ENCODE measurements at regions not wholly inside any gene's neighbourhood (a gene's known extent, or its start where the extent isn't known, plus 50 kb on each side); places are given as distances from the start of the nearest gene placed in this dataset.

GRCh38 chr5:163293836-163294235, 143.6 kb upstream of the CCNG1 start:
- Histone ChIP-seq H3K4me3 (replicated peaks in 1 of 3; ENCODE audit: insufficient read depth in 1 of 3, low read depth in 1 of 3, low read length in 3 of 3) (no peak overlapping the region), H3K36me3 (ENCODE audit: control insufficient read depth in 2 of 2, extremely low read depth in 1 of 2, insufficient read depth in 2 of 2, low read length in 2 of 2) (no peaks in the 10 kb centered on the region), H3K9me3 (replicated peaks; ENCODE audit: control insufficient read depth, insufficient read depth, low read length) (no peaks in the 10 kb centered on the region), H3K9me1 (replicated peaks; ENCODE audit: control insufficient read depth, extremely low read depth, insufficient read depth, low read length) (no peaks in the 10 kb centered on the region), H3K4me2 (ENCODE audit: insufficient read depth, low read length) (no peak overlapping the region), H3K27me3 (ENCODE audit: control insufficient read depth in 2 of 2, insufficient read depth in 2 of 2, low read length in 2 of 2) (no peaks in the 10 kb centered on the region), H4K20me1 (replicated peaks; ENCODE audit: control insufficient read depth, extremely low read depth, insufficient read depth, low read length) (no peaks in the 10 kb centered on the region), H2AFZ (ENCODE audit: low read depth, low read length) (no peak overlapping the region), H3K27ac (ENCODE audit: insufficient read depth, low read depth, low read length) (no peak overlapping the region), H3K9ac (replicated peaks; ENCODE audit: extremely low read depth, insufficient read depth, low read length) (no peak overlapping the region), H3K4me1 (ENCODE audit: control insufficient read depth, extremely low read depth, insufficient read depth, low read length) (no peaks in the 10 kb centered on the region), H3K79me2 (ENCODE audit: control insufficient read depth, insufficient read depth, low read length) (no peaks in the 10 kb centered on the region)
- FAIRE-seq = no peak
- dilution Hi-C loops (cut with MboI; ENCODE audit: extremely low pct_ligation_motif_present, low sequenced_read_pairs) = no loop called here
- no peak for TF ChIP-seq MAX (IDR thresholded peaks at IDR 0.05; ENCODE audit: insufficient read depth, insufficient read length)
- TF ChIP-seq EZH2 (IDR thresholded peaks at IDR 0.05; ENCODE audit: borderline replicate concordance, low read depth, low read length, severe bottlenecking) = no peak
- TF ChIP-seq GATA2 (IDR thresholded peaks at IDR 0.05; ENCODE audit: insufficient read depth, insufficient read length, low read depth, low read length) = no peak
- no peak for TF ChIP-seq JUN (IDR thresholded peaks at IDR 0.05; ENCODE audit: borderline replicate concordance, insufficient read depth, insufficient read length, low read depth)
- no peak for TF ChIP-seq FOS (IDR thresholded peaks at IDR 0.05; ENCODE audit: borderline replicate concordance, insufficient read depth, low read length)
- TF ChIP-seq CTCF (IDR thresholded peaks at IDR 0.05; ENCODE audit: extremely low read depth in 1 of 2, insufficient read depth in 1 of 2, low read depth in 1 of 2, low read length in 2 of 2) = no peak
- TF ChIP-seq POLR2A (IDR thresholded peaks at IDR 0.05; ENCODE audit: low read depth, low read length) = no peak
- no peak for TF ChIP-seq MYC (IDR thresholded peaks at IDR 0.05; ENCODE audit: low read depth, low read length)
- no peak for TF ChIP-seq POLR2AphosphoS5 (IDR thresholded peaks at IDR 0.05; ENCODE audit: insufficient read depth, low read depth, low read length)
- BruUV-seq (replicated peaks) = no TSS peak
- POLR2A ChIA-PET = no interaction called here
- no peak for DNase-seq (ENCODE audit: low read depth, low spot score)
- intact Hi-C loops (cut with micrococcal nuclease) = no loop called here
- CTCF ChIA-PET = no interaction called here

Data from endothelial cell of umbilical vein (primary cell).